Stimulated activated CD4-positive, alpha-beta T cell treated with anti-CD3 and anti-CD28 coated beads, Interleukin-12 subunit alpha, Interleukin-12 subunit beta, amount 100 ng/mL, for 4 hours (primary cell): ENCODE measurements at regions not wholly inside any gene's neighbourhood (a gene's known extent, or its start where the extent isn't known, plus 50 kb on each side); places are given as distances from the start of the nearest gene placed in this dataset.

ENCODE experiments used
- DNase-seq: peaks from one replicate; pipeline ENCODE4 v3.0.0-alpha.2; 2020

DNA sequence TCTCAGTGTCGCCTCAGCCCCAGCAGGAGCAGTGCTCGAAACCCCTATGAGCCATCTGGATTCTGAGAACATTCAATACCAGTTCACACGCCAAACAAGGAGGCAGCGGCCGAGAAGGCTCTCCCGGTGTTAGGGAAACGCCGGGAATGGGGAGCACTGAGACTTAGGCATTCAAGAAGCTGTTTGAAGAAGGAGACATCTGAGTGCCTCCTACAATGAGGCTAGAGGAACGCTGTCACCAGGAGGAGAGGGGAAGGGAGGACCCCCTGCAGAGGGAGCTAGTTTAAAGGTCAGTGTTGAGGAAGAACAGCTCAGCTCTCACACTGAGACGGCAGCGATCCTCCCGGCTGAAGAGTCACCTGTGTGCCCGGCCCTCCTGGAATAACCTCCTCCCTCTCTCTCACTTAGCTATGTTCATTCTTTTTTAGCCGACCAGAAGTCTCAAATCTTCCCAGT, 69.9 kb downstream of the SERPINA3 start:
- DNase-seq, result no peak

DNA sequence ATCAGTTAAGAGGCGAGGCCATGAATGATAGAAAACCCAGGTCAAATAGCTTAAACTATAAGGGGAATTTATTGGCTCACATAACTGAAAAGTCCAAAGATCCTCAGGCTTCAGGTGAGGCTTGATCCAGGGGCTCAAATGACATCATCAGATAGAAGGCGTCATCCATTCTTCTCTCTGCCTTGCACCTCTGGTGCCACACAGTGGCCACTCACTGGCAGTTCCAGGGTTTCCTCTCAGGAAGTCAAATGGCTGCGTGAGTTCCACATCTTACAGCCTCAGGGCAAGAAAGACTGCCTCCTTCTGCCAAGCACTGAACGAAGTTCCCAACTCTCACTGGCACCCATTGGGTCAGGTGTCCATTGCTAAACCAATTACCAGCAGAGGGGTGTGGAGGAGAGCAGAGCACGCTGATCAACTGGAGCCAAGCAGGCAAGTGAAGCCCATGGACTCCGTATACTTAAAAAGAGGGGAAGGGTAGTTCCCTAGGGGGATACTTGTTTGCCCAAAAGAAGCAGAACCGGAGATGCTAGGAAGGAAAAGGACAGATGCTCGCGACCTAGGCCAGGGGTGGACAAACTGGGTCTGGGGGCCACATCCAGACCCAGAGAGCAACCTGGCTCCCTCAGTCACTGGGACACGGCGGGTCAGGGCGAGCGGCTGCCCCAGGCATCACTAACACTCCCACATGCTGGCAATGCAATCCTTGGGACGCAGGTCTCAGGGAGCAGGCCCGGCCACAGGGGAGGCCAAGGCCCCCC, 69.3 kb downstream of the SERPINA3 start:
- DNase-seq, result no peak

DNA sequence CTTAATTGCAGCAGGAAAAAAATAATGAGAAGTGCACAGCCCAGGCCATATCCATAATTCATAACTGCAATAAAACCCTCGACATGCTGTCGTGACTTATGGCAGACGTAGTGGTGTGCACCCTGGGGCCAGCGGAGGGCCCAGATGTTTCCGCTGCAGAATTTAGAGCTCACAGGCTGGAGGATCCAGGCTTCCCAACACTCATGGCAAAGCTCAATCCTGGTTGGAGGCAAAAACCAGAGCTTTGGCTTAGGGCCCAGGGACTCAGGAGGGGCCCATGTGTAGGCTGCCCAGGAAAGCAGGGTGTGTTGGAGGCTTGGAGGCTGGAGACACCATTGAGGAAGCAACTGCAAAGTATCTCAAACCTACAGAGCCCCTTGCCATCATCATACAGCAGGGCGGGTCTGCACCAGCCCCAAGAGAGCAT, 68.7 kb downstream of the SERPINA3 start:
- DNase-seq, result no peak

DNA sequence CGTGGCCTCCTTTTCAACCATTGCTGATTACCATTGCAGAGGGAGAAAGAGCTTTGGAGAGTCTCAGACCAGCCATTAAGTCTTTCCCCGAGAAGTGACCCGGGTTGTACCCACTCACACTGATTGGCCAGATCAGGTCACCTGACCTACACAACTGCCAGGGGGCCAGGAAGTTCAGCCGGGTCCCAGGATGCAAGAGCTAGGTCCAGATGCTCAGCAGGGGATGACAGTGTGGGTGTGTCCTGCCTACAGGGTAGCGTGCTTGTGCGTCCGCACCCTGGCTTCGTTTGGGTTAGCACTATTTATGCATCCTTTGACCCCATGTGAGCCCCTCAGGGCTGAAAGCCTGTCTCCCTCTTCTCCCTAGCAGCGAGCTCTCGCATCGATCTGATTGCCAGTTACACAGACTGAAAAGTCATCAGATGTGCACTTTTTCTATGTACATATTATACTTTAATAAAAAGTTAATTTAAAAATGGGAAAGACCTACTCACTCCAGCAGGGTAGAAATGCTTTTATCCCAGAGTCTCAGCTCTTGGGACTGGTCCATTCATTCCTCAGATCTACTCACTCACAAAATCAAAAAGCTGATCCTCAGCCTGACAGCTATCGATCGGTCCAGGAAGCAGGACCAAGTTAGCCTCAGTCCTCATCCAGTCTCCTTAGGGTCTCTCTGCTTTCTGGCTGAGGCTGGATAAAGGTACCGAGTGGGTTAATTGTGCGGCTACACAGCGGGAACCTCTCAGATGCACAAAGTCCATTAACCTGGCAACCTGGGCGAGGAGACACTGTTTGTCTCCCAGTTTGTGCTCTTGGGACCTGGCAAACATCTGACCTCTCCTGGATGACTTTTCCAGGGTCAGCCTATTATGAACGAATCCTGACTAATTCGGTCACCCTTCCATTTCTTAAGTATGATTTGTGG, 68.0 kb downstream of the SERPINA3 start:
- DNase-seq, result no peak

DNA sequence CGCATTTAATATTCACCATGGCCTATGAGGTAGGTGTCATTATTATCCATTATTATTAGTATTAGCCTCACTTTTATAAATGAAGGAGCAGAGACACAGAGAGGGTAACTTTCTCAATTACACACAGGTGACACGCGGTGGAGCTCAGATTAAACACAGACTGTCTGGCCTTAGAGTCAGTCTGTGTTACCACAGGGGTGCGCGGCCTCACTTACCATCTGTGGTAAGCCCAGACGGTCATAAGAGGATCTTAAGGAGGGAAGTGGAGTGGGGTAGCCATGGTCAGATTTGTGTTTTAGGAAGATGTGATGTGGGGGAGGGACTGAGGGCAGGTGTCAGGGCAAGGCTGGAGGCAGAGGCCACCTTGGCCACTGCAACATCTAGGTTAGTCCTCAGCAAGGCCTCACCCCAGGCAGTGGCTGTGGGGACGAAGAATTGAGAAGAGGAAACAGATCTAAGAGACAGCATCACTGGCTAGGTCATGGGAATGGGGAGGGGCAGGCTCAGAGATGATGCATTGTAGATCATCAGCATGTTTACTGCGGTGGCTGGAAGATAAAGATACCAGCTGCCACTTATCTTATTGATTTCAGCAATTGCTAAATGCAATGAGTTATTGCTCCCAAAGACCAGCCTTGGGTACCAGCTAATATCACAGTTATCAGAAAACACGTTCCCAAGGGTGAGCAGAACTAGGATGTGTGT, 67.1 kb downstream of the SERPINA3 start:
- no peak for DNase-seq

DNA sequence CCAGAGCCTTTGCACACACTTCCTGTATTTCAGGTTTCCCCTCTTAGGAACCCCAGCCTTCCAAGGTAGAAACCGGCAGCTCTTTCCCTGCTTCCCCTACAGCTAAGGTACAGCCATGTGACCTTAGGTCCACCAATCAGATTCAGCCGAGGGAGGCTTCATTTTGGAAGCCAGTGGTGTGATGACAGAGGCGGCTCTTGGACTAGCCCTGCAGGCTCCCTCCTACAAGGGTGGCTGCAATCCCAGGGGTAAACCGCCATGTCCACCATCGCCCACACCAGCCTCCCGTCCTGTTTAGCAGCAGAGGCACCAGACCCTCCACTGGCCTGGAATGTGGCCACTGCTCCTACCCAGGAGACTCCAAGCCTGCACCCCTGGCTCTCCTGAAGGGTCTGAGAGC, 65.6 kb downstream of the SERPINA3 start:
- no peak for DNase-seq

DNA sequence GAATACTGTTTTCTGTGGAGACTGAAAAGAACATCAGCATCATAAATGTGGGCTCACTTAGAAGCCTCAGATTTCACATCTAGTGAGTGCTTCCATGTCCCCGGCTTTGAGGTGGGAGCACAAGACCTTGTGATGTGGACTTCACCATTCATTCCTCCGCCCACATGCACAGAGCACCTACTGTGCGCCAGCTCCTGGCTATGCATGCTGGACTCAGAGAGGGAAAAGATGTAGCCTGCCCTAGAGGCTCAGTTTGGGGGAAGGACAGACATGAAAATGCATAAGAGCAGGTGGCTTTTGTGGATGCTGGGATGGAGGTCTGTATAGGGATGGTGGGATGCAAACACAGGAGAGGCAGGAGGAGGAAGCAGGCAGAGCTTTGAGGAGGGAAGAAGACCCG, 65.0 kb downstream of the SERPINA3 start:
- no peak for DNase-seq

DNA sequence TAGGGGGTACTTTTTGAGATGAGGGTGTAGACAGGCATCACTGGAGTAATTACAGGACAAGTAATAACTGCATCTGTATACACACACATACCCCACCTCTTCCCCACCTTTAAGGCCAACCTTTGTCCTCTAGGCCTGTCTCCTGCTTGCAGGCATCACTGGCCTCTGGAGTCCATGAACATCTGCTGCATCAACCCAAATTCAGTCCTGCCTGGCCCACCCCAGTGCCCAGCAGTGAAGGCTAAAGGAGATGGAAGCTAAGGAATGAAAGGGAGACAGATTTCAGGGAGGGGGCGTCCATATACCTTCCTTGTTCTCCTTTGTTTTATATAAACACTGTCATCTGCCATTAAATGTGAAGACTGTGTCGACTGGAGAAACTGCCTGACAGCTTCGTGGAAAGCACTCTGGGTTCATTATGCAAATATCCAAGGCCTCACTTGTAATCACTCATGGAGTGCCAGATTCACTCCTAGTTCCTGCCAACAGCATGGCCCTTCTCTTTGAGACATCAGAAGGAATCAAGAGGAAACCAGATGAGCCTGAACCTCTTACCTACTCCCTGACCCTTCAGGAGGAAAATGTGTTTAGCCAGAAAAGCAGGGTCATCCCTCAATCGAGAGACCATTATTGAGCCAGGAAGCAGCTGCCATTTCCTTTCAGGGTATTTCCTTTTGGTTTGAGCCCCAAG, 64.4 kb downstream of the SERPINA3 start:
- no peak for DNase-seq

DNA sequence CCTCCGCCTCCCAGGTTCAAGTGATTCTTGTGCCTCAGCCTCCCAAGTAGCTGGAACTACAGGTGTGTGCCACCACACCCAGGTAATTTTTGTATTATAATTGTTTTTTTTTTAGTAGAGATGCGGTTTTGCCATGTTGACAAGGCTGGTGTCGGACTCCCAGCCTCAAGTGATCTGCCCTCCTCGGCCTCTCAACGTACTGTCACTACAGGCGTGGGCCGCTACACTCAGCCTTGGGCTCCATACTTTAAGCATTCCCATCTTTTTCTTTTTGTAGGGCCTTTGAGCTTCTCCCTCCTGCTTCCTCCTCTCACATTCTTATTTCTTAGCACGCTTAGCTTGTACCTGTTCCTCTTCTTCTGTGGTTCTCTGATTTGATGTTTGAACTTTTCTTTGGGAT, 62.8 kb downstream of the SERPINA3 start:
- DNase-seq, result no peak

DNA sequence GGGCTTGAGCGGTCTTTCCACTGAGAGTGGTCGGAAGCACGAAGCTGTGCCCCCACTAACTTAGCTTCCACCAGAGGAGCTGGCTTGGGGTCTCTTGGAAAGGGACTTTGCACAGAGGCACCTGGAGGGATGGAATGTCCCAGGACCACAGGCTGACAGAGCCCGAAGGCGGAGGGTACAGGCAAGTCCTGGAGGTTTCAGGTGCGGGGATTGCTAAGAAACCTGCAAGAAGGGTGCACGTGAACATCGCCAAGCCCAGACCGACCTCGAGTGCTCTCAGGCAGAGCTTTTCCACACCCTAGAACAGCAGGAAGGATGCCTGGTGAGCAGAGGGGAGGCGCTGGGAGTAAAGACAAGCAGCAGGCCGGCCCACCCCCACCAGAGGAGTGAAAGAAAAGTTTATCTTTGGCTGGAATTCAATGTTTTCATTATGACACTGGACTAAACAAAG, 61.6 kb downstream of the SERPINA3 start:
- no peak for DNase-seq
